Nucleus accumbens (tissue), 56 donors: ENCODE measurements at regions not wholly inside any gene's neighbourhood (a gene's known extent, or its start where the extent isn't known, plus 50 kb on each side); places are given as distances from the start of the nearest gene placed in this dataset.

ENCODE experiments used
- DNase-seq, 56 donors: peaks; one replicate each; lab custom pipeline; 2025; lab: John Stamatoyannopoulos, UW

DNA sequence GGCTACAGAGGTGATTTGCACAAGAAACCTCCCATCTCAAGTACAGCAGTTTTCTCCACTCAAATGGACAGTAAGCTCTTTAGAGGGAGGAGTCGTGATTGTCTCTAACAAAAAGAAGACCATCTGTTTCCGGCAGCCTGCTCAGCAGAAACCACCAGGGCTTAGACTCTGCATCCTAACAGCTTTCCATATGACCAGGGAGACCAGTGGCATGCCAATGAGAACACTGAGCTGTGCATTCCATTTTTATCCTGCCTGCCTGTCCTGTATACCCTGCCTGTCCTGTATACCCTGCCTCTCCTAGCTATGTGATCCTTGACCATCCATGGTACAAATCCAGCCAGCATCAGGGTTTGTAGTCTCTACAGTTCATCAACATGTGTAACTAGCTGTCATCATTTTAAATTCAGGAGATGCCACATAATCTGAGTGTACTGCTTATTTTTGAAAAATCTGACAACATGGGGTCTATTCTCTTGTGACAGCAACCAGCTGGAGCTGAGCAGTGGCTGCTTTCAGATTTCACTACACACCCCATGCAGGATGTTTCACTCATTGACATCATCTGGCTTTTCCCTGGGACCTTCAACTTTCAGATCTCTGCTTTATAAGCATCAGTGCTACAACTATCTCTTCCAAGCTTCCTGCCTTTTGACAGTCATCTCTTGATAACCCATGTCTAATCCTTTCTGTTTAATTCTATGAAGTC is 50.5 kb upstream of the POU2AF2 start:
- no peak for DNase-seq

- no peak for DNase-seq
Measured at GRCh38 chr11:111193924-111194490, 51.5 kb upstream of the POU2AF2 start.

GRCh38 chr11:111189466-111189865 is 56.1 kb upstream of the POU2AF2 start:
- no peak for DNase-seq

- DNase-seq, result no peak
Measured at GRCh38 chr11:111186308-111186915, 59.1 kb upstream of the POU2AF2 start.

- no peak for DNase-seq
Measured at GRCh38 chr11:111185266-111185665, 60.3 kb upstream of the POU2AF2 start.

GRCh38 chr11:111183706-111184105 is 61.8 kb upstream of the POU2AF2 start:
- no peak for DNase-seq

GRCh38 chr11:111179184-111179910 is 66.2 kb upstream of the POU2AF2 start:
- DNase-seq, result no peak

DNA sequence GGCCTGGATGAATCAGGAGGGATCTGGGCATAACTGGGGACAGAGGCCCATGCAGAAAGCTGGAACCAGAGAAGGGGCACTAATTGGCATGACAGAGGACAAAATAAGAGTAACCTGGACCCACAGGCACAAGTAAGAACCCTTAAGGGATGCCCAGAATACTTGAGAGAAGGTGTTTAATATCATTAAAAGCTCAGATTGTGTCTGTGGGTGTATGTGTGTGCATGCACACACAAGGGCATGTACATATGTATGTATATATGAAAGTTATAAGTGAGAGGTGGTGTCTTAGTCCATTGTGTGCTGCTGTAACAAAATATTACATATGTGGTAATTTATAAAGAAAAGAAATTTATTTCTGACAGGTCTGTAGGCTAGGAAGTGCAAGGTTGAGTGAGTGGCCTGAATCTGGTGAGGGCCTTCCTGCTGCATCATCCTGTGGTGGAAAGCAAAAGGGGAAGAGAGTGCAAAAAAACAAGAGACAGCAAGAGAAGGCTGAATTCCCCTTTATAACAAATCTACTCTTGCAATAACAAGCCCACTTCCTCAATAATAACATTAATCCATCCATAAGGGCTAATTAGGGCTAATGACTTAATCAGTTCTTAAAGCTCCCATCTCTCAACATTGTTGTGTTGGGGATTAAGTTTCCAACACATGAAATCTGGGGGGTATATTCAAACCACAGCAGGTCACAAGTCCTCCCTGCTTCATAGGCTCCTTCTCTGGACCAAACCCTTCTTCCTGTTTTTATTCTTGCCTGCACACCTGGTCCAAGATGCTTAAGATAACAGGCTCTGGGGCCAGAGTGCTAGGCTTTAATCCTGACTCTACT is 68.3 kb upstream of the POU2AF2 start:
- DNase-seq, result no peak

DNA sequence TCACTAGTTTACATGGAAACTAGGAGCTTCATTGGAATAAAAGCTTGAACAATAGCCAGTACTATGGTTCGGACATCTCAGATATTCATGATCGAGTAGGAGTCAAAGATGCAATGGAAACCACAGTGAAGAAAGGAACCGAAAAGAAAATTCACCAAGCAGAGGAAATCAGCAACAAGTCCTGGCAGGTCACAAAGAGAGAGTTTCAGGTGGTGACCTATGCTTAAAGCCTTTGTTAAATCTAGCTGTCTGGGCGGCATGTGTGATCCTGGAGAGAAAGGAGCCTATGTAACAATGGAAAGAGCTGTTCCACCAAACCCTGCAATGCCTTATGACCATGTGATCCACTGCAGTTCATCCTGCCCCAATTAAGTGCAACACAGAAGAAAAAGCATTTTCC is 68.9 kb upstream of the POU2AF2 start:
- no peak for DNase-seq

- DNase-seq, result no peak
Measured at GRCh38 chr11:111173221-111173620, 72.3 kb upstream of the POU2AF2 start.

GRCh38 chr11:111172321-111172862 is 73.1 kb upstream of the POU2AF2 start:
- DNase-seq, result no peak

- no peak for DNase-seq
Measured at GRCh38 chr11:111170761-111171379, 74.7 kb upstream of the POU2AF2 start.

DNA sequence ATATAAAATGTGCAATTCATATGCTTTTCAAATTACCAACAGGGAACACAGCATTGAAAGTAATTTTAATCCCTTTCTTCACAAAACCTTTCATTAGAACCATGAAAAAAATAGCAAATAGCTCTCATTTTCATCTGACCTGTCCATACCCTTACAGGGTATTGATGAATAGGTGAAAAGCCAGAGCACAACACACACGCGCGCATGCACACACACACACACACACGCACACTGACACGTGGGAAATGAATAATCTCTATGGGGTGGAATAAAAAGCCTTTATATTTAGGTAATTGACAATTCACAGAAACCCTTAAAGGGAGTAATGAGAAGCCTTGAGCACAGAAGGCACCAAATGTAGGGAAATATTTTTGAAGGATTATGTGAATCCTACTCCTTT is 76.2 kb upstream of the POU2AF2 start:
- DNase-seq, result no peak

DNA sequence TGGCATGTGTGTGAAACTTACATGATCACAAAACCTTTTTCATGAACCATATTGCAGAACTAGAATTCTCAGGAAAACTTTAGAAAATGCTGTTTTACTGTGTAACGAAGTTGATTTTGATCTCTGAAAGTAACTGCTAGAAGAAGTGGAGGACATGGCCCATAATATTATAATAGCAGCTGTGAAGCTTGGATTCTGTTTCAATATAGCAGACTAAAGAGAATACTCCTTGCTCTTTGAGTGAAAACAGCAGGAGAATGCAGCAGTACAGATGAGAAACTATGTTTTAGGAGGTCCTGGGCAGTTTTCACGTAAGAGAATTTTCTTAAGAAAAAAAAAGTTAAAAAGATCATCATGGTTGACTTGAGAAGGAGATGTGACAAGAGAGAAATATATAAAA is 76.7 kb upstream of the POU2AF2 start:
- DNase-seq, result no peak

- no peak for DNase-seq
Measured at GRCh38 chr11:111167666-111168065, 77.9 kb upstream of the POU2AF2 start.

- DNase-seq, result no peak
Measured at GRCh38 chr11:111166598-111166997, 78.9 kb upstream of the POU2AF2 start.

DNA sequence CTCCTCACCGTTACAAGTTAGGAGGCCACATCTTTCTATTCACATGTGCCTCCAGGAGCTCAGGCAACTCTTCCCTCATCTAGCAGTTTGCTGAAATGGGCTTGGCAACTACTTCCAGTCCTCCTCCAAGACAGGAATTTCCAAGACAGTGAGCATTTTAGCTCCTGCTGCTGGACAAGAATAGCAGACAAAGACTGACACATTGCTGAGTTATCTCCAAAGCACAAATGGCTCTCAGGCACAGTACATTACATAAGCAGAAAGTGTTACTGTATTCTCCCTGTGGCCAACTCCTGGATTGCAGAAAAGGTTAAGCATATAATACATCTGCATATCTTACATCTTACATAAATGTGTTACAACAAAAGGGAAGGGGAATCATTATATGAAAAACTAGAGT is 83.2 kb upstream of the POU2AF2 start:
- no peak for DNase-seq

GRCh38 chr11:111157571-111157970 is 88.0 kb upstream of the POU2AF2 start:
- DNase-seq, result no peak

GRCh38 chr11:111155021-111155420 is 90.5 kb upstream of the POU2AF2 start:
- no peak for DNase-seq

DNA sequence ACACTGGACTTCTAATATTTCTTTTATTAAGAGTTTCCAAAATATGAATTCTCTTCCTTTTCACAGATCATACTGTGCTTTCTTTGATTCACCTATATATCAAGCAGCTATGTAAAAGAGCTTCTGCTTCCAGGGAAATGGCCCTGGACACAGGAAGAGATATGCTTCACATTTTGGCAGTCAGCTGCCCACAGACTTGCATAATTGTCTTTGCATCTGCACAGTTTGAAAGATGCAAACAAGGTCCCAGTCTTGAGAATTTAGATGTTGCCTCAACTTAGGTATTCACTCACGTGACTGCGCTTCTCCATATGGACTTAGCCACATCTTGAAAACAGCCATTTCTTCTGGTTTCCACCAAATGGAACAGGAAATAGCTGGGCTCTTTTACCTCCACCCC is 92.3 kb upstream of the POU2AF2 start:
- DNase-seq, result no peak
